ENCODE measurements at regions not wholly inside any gene's neighbourhood (a gene's known extent, or its start where the extent isn't known, plus 50 kb on each side); places are given as distances from the start of the nearest gene placed in this dataset.

GRCh38 chr9:18393340-18394130 lies 80.4 kb upstream of the ADAMTSL1 start:
- no peaks in the 10 kb centered on the region for H3K36me3 Mint-ChIP-seq (ENCODE audit: low read depth)
- no peak overlapping the region for H3K27ac Mint-ChIP-seq

GRCh38 chr9:18394847-18395351 lies 79.1 kb upstream of the ADAMTSL1 start:
- Mint-ChIP-seq H3K4me3 (no peak overlapping the region), H3K36me3 (ENCODE audit: low read depth) (no peaks in the 10 kb centered on the region), H3K27me3 (no peaks in the 10 kb centered on the region), H3K27ac (no peak overlapping the region), H3K4me1 (ENCODE audit: low read depth) (no peaks in the 10 kb centered on the region), H3K9me3 (no peaks in the 10 kb centered on the region)
- intact Hi-C loops (cut with micrococcal nuclease) = no loop called here

More at GRCh38 chr9:18393340-18394130, 80.4 kb upstream of the ADAMTSL1 start:
- intact Hi-C loops (cut with micrococcal nuclease) = no loop called here
- H3K4me1 Mint-ChIP-seq (ENCODE audit: low read depth) = no peaks in the 10 kb centered on the region
- H3K27me3 Mint-ChIP-seq = no peaks in the 10 kb centered on the region
- no peaks in the 10 kb centered on the region for H3K9me3 Mint-ChIP-seq
- H3K4me3 Mint-ChIP-seq = no peak overlapping the region

GRCh38 chr9:18396102-18396728 lies 77.7 kb upstream of the ADAMTSL1 start:
- intact Hi-C loops (cut with micrococcal nuclease) = no loop called here
- no peaks in the 10 kb centered on the region for H3K36me3 Mint-ChIP-seq (ENCODE audit: low read depth)
- no peaks in the 10 kb centered on the region for H3K4me1 Mint-ChIP-seq (ENCODE audit: low read depth)
- no peaks in the 10 kb centered on the region for H3K27me3 Mint-ChIP-seq
- H3K9me3 Mint-ChIP-seq = no peaks in the 10 kb centered on the region
- H3K4me3 Mint-ChIP-seq = no peak overlapping the region
- H3K27ac Mint-ChIP-seq = no peak overlapping the region

GRCh38 chr9:18397076-18397475 lies 76.9 kb upstream of the ADAMTSL1 start:
- H3K4me3 Mint-ChIP-seq = no peak overlapping the region
- no peak overlapping the region for H3K27ac Mint-ChIP-seq
- H3K9me3 Mint-ChIP-seq = no peaks in the 10 kb centered on the region
- no peaks in the 10 kb centered on the region for H3K27me3 Mint-ChIP-seq
- H3K36me3 Mint-ChIP-seq (ENCODE audit: low read depth) = no peaks in the 10 kb centered on the region
- no peaks in the 10 kb centered on the region for H3K4me1 Mint-ChIP-seq (ENCODE audit: low read depth)
- intact Hi-C loops (cut with micrococcal nuclease) = no loop called here

GRCh38 chr9:18398038-18398437 lies 75.9 kb upstream of the ADAMTSL1 start:
- intact Hi-C loops (cut with micrococcal nuclease) = no loop called here
- no peaks in the 10 kb centered on the region for H3K9me3 Mint-ChIP-seq
- no peaks in the 10 kb centered on the region for H3K36me3 Mint-ChIP-seq (ENCODE audit: low read depth)
- no peak overlapping the region for H3K27ac Mint-ChIP-seq
- H3K4me3 Mint-ChIP-seq = no peak overlapping the region
- no peaks in the 10 kb centered on the region for H3K27me3 Mint-ChIP-seq
- H3K4me1 Mint-ChIP-seq (ENCODE audit: low read depth) = no peaks in the 10 kb centered on the region

GRCh38 chr9:18404434-18405029 lies 69.4 kb upstream of the ADAMTSL1 start:
- H3K27ac Mint-ChIP-seq = no peak overlapping the region
- no peaks in the 10 kb centered on the region for H3K36me3 Mint-ChIP-seq (ENCODE audit: low read depth)
- no peak overlapping the region for H3K4me3 Mint-ChIP-seq
- H3K4me1 Mint-ChIP-seq (ENCODE audit: low read depth) = no peaks in the 10 kb centered on the region
- no peaks in the 10 kb centered on the region for H3K9me3 Mint-ChIP-seq
- intact Hi-C loops (cut with micrococcal nuclease) = no loop called here
- no peaks in the 10 kb centered on the region for H3K27me3 Mint-ChIP-seq

GRCh38 chr9:18405240-18405639 lies 68.7 kb upstream of the ADAMTSL1 start:
- Mint-ChIP-seq H3K36me3 (ENCODE audit: low read depth) (no peaks in the 10 kb centered on the region), H3K27ac (no peak overlapping the region), H3K4me1 (ENCODE audit: low read depth) (no peaks in the 10 kb centered on the region), H3K4me3 (no peak overlapping the region), H3K9me3 (no peaks in the 10 kb centered on the region), H3K27me3 (no peaks in the 10 kb centered on the region)
- intact Hi-C loops (cut with micrococcal nuclease) = no loop called here

GRCh38 chr9:18410983-18411382 lies 63.0 kb upstream of the ADAMTSL1 start:
- Mint-ChIP-seq H3K36me3 (ENCODE audit: low read depth) (no peaks in the 10 kb centered on the region), H3K27ac (no peak overlapping the region), H3K4me1 (ENCODE audit: low read depth) (no peaks in the 10 kb centered on the region), H3K9me3 (no peaks in the 10 kb centered on the region), H3K27me3 (no peaks in the 10 kb centered on the region), H3K4me3 (no peak overlapping the region)
- intact Hi-C loops (cut with micrococcal nuclease) = no loop called here

- Mint-ChIP-seq H3K4me1 (ENCODE audit: low read depth) (no peaks in the 10 kb centered on the region), H3K9me3 (no peaks in the 10 kb centered on the region), H3K27me3 (no peaks in the 10 kb centered on the region), H3K27ac (no peak overlapping the region), H3K36me3 (ENCODE audit: low read depth) (no peaks in the 10 kb centered on the region), H3K4me3 (no peak overlapping the region)
- intact Hi-C loops (cut with micrococcal nuclease) = no loop called here
Measured at GRCh38 chr9:18421391-18421790, 52.6 kb upstream of the ADAMTSL1 start.

GRCh38 chr9:18422296-18423036 lies 51.5 kb upstream of the ADAMTSL1 start:
- Mint-ChIP-seq H3K27ac (no peak overlapping the region), H3K27me3 (no peaks in the 10 kb centered on the region), H3K4me3 (no peak overlapping the region), H3K4me1 (ENCODE audit: low read depth) (no peaks in the 10 kb centered on the region), H3K9me3 (no peaks in the 10 kb centered on the region), H3K36me3 (ENCODE audit: low read depth) (no peaks in the 10 kb centered on the region)
- intact Hi-C loops (cut with micrococcal nuclease) = no loop called here

- no peak overlapping the region for H3K27ac Mint-ChIP-seq
- no peaks in the 10 kb centered on the region for H3K27me3 Mint-ChIP-seq
- intact Hi-C loops (cut with micrococcal nuclease) = no loop called here
- no peak overlapping the region for H3K4me3 Mint-ChIP-seq
- H3K9me3 Mint-ChIP-seq = no peaks in the 10 kb centered on the region
- no peaks in the 10 kb centered on the region for H3K36me3 Mint-ChIP-seq (ENCODE audit: low read depth)
- no peaks in the 10 kb centered on the region for H3K4me1 Mint-ChIP-seq (ENCODE audit: low read depth)
Measured at GRCh38 chr9:18423791-18424531, 50.0 kb upstream of the ADAMTSL1 start.
